ENCODE measurements at regions not wholly inside any gene's neighbourhood (a gene's known extent, or its start where the extent isn't known, plus 50 kb on each side); places are given as distances from the start of the nearest gene placed in this dataset.

DNA sequence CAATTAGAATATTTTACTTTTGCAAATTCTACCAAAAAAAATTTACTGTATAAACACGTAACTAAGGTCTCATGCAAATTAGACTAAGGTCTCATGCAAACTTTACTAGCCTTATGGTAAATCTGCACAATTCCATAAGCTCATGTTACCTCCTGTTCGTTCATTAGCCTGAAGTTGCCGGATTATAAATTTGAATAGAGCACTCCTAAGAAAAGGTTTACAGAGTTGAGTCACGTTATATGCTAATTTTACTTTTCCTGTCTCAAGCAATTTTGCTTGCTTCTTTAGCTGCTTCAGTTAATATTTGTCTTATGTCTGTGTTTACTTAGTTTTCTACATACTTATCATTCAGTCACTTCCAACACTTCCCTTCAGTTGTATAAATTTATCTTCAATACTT is 1434.0 kb upstream of the EYS start:
- Histone ChIP-seq H3K36me3 (no peaks in the 10 kb centered on the region), H3K4me3 (no peak overlapping the region), H3K27ac (no peak overlapping the region), H3K9me3 (peaks cover 0 to 2% of the 10 kb centered on the region in 2 donors), H3K4me1 (no peaks in the 10 kb centered on the region), H3K27me3 (no peaks in the 10 kb centered on the region)
- TF ChIP-seq POLR2AphosphoS5 (IDR thresholded peaks at IDR 0.05): no peak
- TF ChIP-seq, protein P1, sequence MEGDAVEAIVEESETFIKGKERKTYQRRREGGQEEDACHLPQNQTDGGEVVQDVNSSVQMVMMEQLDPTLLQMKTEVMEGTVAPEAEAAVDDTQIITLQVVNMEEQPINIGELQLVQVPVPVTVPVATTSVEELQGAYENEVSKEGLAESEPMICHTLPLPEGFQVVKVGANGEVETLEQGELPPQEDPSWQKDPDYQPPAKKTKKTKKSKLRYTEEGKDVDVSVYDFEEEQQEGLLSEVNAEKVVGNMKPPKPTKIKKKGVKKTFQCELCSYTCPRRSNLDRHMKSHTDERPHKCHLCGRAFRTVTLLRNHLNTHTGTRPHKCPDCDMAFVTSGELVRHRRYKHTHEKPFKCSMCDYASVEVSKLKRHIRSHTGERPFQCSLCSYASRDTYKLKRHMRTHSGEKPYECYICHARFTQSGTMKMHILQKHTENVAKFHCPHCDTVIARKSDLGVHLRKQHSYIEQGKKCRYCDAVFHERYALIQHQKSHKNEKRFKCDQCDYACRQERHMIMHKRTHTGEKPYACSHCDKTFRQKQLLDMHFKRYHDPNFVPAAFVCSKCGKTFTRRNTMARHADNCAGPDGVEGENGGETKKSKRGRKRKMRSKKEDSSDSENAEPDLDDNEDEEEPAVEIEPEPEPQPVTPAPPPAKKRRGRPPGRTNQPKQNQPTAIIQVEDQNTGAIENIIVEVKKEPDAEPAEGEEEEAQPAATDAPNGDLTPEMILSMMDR (IDR thresholded peaks at IDR 0.05): no peak
- TF ChIP-seq POLR2A (IDR thresholded peaks at IDR 0.05): no peak
- TF ChIP-seq EP300 (IDR thresholded peaks at IDR 0.05; ENCODE audit: low read depth): no peak
- WGBS, 2 donors (ENCODE audit: low coverage in 1 of 2): 72 to 79% methylated on average over 4 of the region's 4 CpGs
- intact Hi-C loops (cut with DNase I; ENCODE audit: low total_unique reads) (no loop called here), in situ Hi-C loops (cut with MboI; ENCODE audit: low pct_ligation_motif_present in 1 of 4, low pct_unique_long_range_greater_than_20kb in 1 of 4, low sequenced_read_pairs in 3 of 4) (no loop called here)
- DNase-seq: no peak

- H3K27me3 ChIP-seq: no peaks in the 10 kb centered on the region
- no peaks in the 10 kb centered on the region for H3K4me1 ChIP-seq
- intact Hi-C loops (cut with DNase I; ENCODE audit: low total_unique reads): no loop called here
- no peak overlapping the region for H3K4me3 ChIP-seq
- no peaks in the 10 kb centered on the region for H3K9me3 ChIP-seq
- H3K27ac ChIP-seq: no peak overlapping the region
- DNase-seq: no peak
- in situ Hi-C loops (cut with MboI; ENCODE audit: low pct_ligation_motif_present in 1 of 4, low pct_unique_long_range_greater_than_20kb in 1 of 4, low sequenced_read_pairs in 3 of 4): no loop called here
- no peak for TF ChIP-seq POLR2AphosphoS5 (IDR thresholded peaks at IDR 0.05)
- TF ChIP-seq, protein P1 (IDR thresholded peaks at IDR 0.05): no peak
- TF ChIP-seq POLR2A (IDR thresholded peaks at IDR 0.05): no peak
- no peak for TF ChIP-seq EP300 (IDR thresholded peaks at IDR 0.05; ENCODE audit: low read depth)
- peaks cover 0 to 1% (median 0%) of the 10 kb centered on the region in 4 donors for H3K36me3 ChIP-seq
- WGBS, 2 donors (ENCODE audit: low coverage in 1 of 2): 90% methylated on average over 5 of the region's 5 CpGs; no CpG with 5 or more reads in 1 of the 2 donors
Measured at GRCh38 chr6:67133973-67134372, 1426.9 kb upstream of the EYS start.

- WGBS, 2 donors (ENCODE audit: low coverage in 1 of 2): 70 to 100% methylated on average over 1 to 2 of the region's 2 CpGs
- no peaks in the 10 kb centered on the region for H3K27me3 ChIP-seq
- no peak overlapping the region for H3K4me3 ChIP-seq
- in situ Hi-C loops (cut with MboI; ENCODE audit: low pct_ligation_motif_present in 1 of 4, low pct_unique_long_range_greater_than_20kb in 1 of 4, low sequenced_read_pairs in 3 of 4): no loop called here
- peaks cover 0 to 1% (median 0%) of the 10 kb centered on the region in 4 donors for H3K36me3 ChIP-seq
- TF ChIP-seq POLR2AphosphoS5 (IDR thresholded peaks at IDR 0.05) (no peak), POLR2A (IDR thresholded peaks at IDR 0.05) (no peak), EP300 (IDR thresholded peaks at IDR 0.05; ENCODE audit: low read depth) (no peak)
- TF ChIP-seq, protein P1 (IDR thresholded peaks at IDR 0.05): no peak
- H3K27ac ChIP-seq: no peak overlapping the region
- no peaks in the 10 kb centered on the region for H3K9me3 ChIP-seq
- intact Hi-C loops (cut with DNase I; ENCODE audit: low total_unique reads): no loop called here
- H3K4me1 ChIP-seq: no peaks in the 10 kb centered on the region
- DNase-seq: no peak
Measured at GRCh38 chr6:67131827-67132226, 1424.8 kb upstream of the EYS start.

DNA sequence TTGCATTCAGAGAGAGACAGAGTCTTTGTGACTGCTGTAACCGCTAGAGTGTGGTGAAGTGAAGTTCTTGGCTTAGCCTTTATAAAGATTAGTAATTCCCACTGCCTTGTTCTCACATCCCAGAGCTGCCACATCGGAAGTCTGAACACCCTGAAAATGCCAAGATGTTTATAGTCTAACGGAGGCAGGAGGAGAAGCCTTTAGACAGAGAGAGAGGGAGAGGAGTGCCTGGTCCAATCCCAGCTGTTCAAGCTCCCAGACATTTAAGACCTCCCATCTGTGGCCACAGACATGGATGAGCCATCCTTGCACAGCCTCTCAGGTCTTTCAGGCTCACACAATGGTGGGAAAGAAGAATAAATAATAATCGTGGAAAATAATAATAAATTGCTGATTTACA is 1422.8 kb upstream of the EYS start:
- in situ Hi-C loops (cut with MboI; ENCODE audit: low pct_ligation_motif_present in 1 of 4, low pct_unique_long_range_greater_than_20kb in 1 of 4, low sequenced_read_pairs in 3 of 4) (no loop called here), intact Hi-C loops (cut with DNase I; ENCODE audit: low total_unique reads) (no loop called here)
- no peaks in the 10 kb centered on the region for H3K4me1 ChIP-seq
- DNase-seq: no peak
- H3K27ac ChIP-seq: no peak overlapping the region
- H3K4me3 ChIP-seq: no peak overlapping the region
- peaks cover 0 to 1% (median 0%) of the 10 kb centered on the region in 4 donors for H3K36me3 ChIP-seq
- 32 to 57% methylated on average over 3 to 4 of the region's 4 CpGs for WGBS, 2 donors (ENCODE audit: low coverage in 1 of 2)
- TF ChIP-seq EP300 (IDR thresholded peaks at IDR 0.05; ENCODE audit: low read depth): no peak
- TF ChIP-seq POLR2AphosphoS5 (IDR thresholded peaks at IDR 0.05): no peak
- no peak for TF ChIP-seq POLR2A (IDR thresholded peaks at IDR 0.05)
- TF ChIP-seq, protein P1 (IDR thresholded peaks at IDR 0.05): no peak
- no peaks in the 10 kb centered on the region for H3K9me3 ChIP-seq
- no peaks in the 10 kb centered on the region for H3K27me3 ChIP-seq
